Right lobe of liver (tissue), 6 donors: ENCODE measurements at regions not wholly inside any gene's neighbourhood (a gene's known extent, or its start where the extent isn't known, plus 50 kb on each side); places are given as distances from the start of the nearest gene placed in this dataset.

Source experiments
- ATAC-seq, 4 donors: fragments of 200-7000 bp; cut with Tn5 transposase; one replicate each; pipeline ENCODE4 v1.9.1; 2020; ENCODE audit warnings: mild to moderate bottlenecking in 4 of 4, moderate library complexity in 4 of 4
- DNase-seq, 3 donors: peaks; one replicate each; pipeline ENCODE4 v3.0.0-alpha.2; 2020
- H3K27ac ChIP-seq, 3 donors: fragments of 200-600 bp; one replicate each; pipeline ENCODE4 v1.8.0; 2022
- H3K27me3 ChIP-seq, 2 donors: fragments of 200-600 bp; one replicate each; pipeline ENCODE4 v1.8.0; 2022
- H3K36me3 ChIP-seq, 4 donors: fragments of 200-600 bp; sonication (generic) in 1 of 4; one replicate each; pipeline versions ENCODE4 v1.5.1 to v1.8.0; 2017 to 2022; ENCODE audit warnings: control low read depth in 1 of 4
- H3K4me1 ChIP-seq, 4 donors: fragments of 200-600 bp; sonication (generic) in 1 of 4; one replicate each; pipeline versions ENCODE4 v1.5.1 to v1.8.0; 2017 to 2022; ENCODE audit warnings: control low read depth in 1 of 4
- H3K4me3 ChIP-seq, 3 donors: fragments of 200-600 bp; one replicate each; pipeline ENCODE4 v1.8.0; 2022
- H3K9me3 ChIP-seq, 4 donors: fragments of 200-600 bp; sonication (generic) in 1 of 4; one replicate each; pipeline versions ENCODE4 v1.5.1 to v1.8.0; 2017 to 2022; ENCODE audit warnings: control low read depth in 1 of 4
- CTCF ChIP-seq, 4 donors: fragments of 200-600 bp in 3 of 4; fragments of 450-650 bp in 1 of 4; IDR thresholded peaks; one replicate each; pipeline versions ENCODE4 v1.5.1 to v1.8.0; 2016 to 2022; ENCODE audit warnings: antibody characterized with exemption in 4 of 4, mild to moderate bottlenecking in 2 of 4
- POLR2A ChIP-seq: fragments of 450-650 bp; IDR thresholded peaks from one replicate; pipeline ENCODE4 v1.6.1; 2017; ENCODE audit warnings: antibody characterized with exemption, mild to moderate bottlenecking
- WGBS: methylation state at CpG from one replicate; pipeline ENCODE4 v1.1.6; 2018; ENCODE audit warnings: low coverage, low lambda C conversion rate; ENCODE audit not compliant: insufficient coverage; ENCODE audit errors: missing lambda C conversion rate; 5-methylcytosine and 5-hydroxymethylcytosine counted together
- intact Hi-C, 2 donors: fragments of 100-400 bp; cut with DNase I; formaldehyde crosslinking; loops; one replicate each; pipeline versions ENCODE4 v1.11.2 to v1.14.1; 2022
- donor health status: DM: no; HTN: yes; CAD: no.
- donor health status: DM: no; HTN: no; CAD: no.
- donor health status: DM: no; HTN: no; CAD: no.
- donor health status: DM: no; HTN: yes; CAD: no.
- donor health status: DM: no; HTN: yes; CAD: no.

- intact Hi-C loops: no loop called here
Observed at GRCh38 chr1:88398338-88398737, 285.7 kb upstream of the PKN2 start.

GRCh38 chr1:88399690-88400089 lies 284.4 kb upstream of the PKN2 start:
- Histone ChIP-seq H3K4me3 (no peak overlapping the region), H3K27ac (no peak overlapping the region), H3K9me3 (no peaks in the 10 kb centered on the region), H3K36me3 (no peaks in the 10 kb centered on the region), H3K27me3 (no peaks in the 10 kb centered on the region), H3K4me1 (no peaks in the 10 kb centered on the region)
- ATAC-seq: no peak
- intact Hi-C loops: no loop called here
- DNase-seq: no peak
- WGBS: 84% methylated on average over 1 of the region's 1 CpG
- TF ChIP-seq POLR2A (no peak), CTCF (IDR thresholded peaks at IDR 0.05) (no peak)

More at GRCh38 chr1:88398338-88398737, 285.7 kb upstream of the PKN2 start:
- TF ChIP-seq CTCF (IDR thresholded peaks at IDR 0.05) (no peak), POLR2A (no peak)
- Histone ChIP-seq H3K27ac (no peak overlapping the region), H3K9me3 (no peaks in the 10 kb centered on the region), H3K27me3 (no peaks in the 10 kb centered on the region), H3K4me3 (no peak overlapping the region), H3K36me3 (no peaks in the 10 kb centered on the region), H3K4me1 (no peaks in the 10 kb centered on the region)
- DNase-seq: no peak
- ATAC-seq: no peak

- intact Hi-C loops: no loop called here
- whole genome bisulfite sequencing: 71% methylated on average over 1 of the region's 1 CpG
- no peak for ATAC-seq
Observed at GRCh38 chr1:88401313-88401712, 282.8 kb upstream of the PKN2 start.

GRCh38 chr1:88404582-88404981 lies 279.5 kb upstream of the PKN2 start:
- intact Hi-C loops: no loop called here
- Histone ChIP-seq H3K27me3 (no peaks in the 10 kb centered on the region), H3K36me3 (no peaks in the 10 kb centered on the region), H3K4me3 (no peak overlapping the region), H3K4me1 (no peaks in the 10 kb centered on the region), H3K9me3 (no peaks in the 10 kb centered on the region), H3K27ac (no peak overlapping the region)
- DNase-seq: no peak
- 86% methylated on average over 5 of the region's 5 CpGs for WGBS
- TF ChIP-seq CTCF (IDR thresholded peaks at IDR 0.05): no peak
- no peak for TF ChIP-seq POLR2A
- no peak for ATAC-seq

More at GRCh38 chr1:88401313-88401712, 282.8 kb upstream of the PKN2 start:
- TF ChIP-seq POLR2A (no peak), CTCF (IDR thresholded peaks at IDR 0.05) (no peak)
- no peak overlapping the region for H3K4me3 ChIP-seq
- no peak for DNase-seq
- H3K9me3 ChIP-seq: no peaks in the 10 kb centered on the region
- no peaks in the 10 kb centered on the region for H3K4me1 ChIP-seq
- no peak overlapping the region for H3K27ac ChIP-seq
- no peaks in the 10 kb centered on the region for H3K27me3 ChIP-seq
- no peaks in the 10 kb centered on the region for H3K36me3 ChIP-seq

- WGBS: 83% methylated on average over 3 of the region's 3 CpGs
- no peaks in the 10 kb centered on the region for H3K27me3 ChIP-seq
- DNase-seq: no peak
- ATAC-seq: no peak
- H3K9me3 ChIP-seq: no peaks in the 10 kb centered on the region
- no peak overlapping the region for H3K4me3 ChIP-seq
- intact Hi-C loops: no loop called here
- H3K27ac ChIP-seq: no peak overlapping the region
- TF ChIP-seq CTCF (IDR thresholded peaks at IDR 0.05) (no peak), POLR2A (no peak)
- H3K36me3 ChIP-seq: no peaks in the 10 kb centered on the region
- H3K4me1 ChIP-seq: no peaks in the 10 kb centered on the region
Observed at GRCh38 chr1:88407248-88407647, 276.8 kb upstream of the PKN2 start.
